HG02678 (cell line): ENCODE measurements at regions not wholly inside any gene's neighbourhood (a gene's known extent, or its start where the extent isn't known, plus 50 kb on each side); places are given as distances from the start of the nearest gene placed in this dataset.
"Not testable (repeated sequence)": the region's sequence is repeated elsewhere in the genome, so short reads cannot be mapped to it uniquely, and the experiment has no call there.

Source experiments
- ATAC-seq: cut with Tn5 transposase; IDR thresholded peaks from one replicate; pipeline ENCODE4 v1.9.1; 2021; ENCODE audit warnings: mild to moderate bottlenecking, moderate library complexity; ENCODE audit not compliant: unreplicated experiment

DNA sequence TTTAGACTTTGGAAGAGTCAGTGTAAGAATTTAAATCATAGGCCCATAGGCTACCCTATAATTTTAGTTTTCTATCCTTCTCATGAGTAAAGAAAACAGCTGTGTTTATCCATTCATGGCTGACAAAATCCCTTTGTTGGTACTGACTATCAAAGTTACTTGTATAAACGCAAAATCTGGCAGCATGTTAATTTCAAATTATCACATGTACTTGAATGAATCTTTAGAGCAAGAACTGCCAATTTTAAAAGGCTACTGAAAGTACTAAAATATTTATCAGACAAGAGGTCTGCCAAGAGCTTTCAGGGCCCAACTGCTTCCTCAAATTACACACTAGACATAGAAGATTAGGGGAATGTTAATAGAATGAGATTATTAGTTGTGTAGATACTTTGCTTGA, 66.6 kb downstream of the MYL12B start:
- ATAC-seq, result no peak

- no peak for ATAC-seq
Observed at GRCh38 chr18:3329471-3329870, 67.5 kb downstream of the MYL12B start.

DNA sequence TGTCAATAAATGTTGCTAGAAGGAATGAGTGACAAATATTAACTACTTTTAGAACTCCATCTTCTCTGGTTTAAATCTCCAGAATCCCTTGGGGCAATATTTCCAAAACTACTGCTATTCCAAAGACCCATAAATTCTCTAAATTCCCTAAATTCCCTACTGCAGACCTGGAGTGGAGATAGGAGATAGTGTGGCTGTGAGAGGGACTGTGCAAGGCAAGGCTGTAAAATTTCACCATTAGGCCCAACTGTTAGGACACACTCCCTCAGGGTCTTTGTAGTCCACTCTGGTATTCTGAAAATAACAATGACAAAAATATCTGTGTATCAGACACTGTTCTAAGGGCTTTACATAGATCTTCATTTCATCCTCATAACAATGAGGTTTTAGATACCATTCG, 67.9 kb downstream of the MYL12B start:
- ATAC-seq, result no peak

- no peak for ATAC-seq
Observed at GRCh38 chr18:3330622-3331021, 68.7 kb downstream of the MYL12B start.

DNA sequence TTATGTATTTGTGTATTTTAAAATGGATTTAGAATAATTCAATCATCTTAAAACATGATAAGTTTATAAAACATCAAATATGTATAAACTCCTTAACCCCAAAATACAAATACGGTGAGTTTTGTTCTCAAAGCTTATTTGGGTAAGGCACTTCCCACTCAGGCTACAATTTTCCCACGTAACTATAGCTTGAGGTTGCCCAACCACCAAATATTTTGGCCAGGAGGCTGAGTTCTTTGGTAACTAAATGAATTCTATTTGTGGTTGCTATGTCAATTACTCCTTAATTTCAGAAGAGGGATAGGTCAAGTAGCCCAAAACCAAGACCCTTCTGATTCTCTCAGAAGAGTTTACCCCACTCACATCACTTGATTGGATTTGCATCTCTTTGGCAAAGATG, 70.4 kb downstream of the MYL12B start:
- no peak for ATAC-seq

DNA sequence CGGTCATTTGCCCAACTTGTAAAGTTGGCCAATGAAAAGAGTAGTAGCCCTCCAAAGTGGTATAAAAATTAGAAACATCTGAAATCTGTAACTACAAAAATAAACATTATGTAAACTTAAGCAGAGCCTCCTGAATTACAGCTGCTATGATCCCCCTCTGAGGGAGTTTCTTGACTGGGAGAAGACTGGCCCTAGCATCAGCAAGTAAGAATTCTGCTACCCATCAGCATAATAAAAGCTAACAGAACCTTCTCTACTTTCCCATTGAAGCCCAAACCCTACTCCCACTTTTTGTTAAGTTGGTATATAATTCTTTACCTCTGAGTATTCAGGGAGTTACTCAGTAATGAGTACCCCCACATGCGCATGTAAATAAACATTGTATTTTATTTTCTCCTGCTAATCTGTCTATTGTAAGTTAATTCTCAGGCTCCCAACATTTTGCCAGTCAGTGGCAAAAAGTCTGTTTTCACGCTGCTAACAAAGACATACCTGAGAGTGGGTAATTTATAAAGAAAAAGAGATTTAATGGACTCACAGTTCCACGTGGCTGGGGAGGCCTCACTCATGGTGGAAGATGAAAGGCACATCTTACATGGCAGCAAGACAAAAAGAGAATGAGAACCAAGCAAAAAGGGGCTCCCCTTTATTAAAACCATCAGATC, 71.3 kb downstream of the MYL12B start:
- no peak for ATAC-seq

- ATAC-seq, result no peak
Observed at GRCh38 chr18:3333721-3334386, 71.9 kb downstream of the MYL12B start.

GRCh38 chr18:3340015-3340681, 78.2 kb downstream of the MYL12B start:
- ATAC-seq, result no peak

DNA sequence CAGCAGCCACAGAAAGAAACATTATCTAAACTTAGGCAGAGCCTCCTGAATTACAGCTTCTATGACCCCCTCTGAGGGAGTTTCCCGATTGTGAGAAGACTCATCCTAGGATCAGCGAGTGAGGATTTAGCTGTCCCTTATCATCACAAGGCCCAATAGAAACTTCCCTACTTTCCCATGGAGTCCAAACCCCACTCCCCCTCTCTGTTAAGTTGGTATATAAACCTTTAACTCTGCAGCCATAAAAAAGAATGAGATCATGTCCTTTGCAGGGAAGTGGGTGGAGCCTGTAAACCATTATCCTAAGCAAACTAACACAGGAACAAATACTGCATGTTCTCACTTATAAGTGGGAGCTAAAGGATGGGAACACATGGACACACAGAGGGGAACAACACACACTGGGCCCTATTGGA, 78.8 kb downstream of the MYL12B start:
- ATAC-seq, result no peak

- ATAC-seq, result no peak
Observed at GRCh38 chr18:3342628-3343027, 80.7 kb downstream of the MYL12B start.

- ATAC-seq, result no peak
Observed at GRCh38 chr18:3345452-3345851, 83.5 kb downstream of the MYL12B start.

DNA sequence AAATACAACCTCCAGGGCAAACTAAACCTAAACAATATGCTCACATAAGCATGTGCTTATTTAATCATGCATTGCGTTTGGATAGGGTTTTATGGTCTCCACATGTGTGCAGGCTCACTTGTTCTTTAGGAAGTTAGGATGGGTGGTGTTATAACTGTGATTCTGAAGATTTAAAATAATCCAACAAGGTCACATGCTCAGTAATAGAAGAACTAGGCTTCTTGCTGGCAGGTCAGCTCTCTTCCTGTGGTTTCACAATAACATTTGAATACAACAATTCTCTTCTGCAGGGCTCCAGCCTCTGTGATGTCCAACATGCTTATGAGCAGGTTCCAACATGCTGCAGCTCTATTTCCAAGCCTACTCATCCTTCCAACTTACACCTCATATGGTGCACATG, 84.0 kb downstream of the MYL12B start:
- ATAC-seq, result no peak

DNA sequence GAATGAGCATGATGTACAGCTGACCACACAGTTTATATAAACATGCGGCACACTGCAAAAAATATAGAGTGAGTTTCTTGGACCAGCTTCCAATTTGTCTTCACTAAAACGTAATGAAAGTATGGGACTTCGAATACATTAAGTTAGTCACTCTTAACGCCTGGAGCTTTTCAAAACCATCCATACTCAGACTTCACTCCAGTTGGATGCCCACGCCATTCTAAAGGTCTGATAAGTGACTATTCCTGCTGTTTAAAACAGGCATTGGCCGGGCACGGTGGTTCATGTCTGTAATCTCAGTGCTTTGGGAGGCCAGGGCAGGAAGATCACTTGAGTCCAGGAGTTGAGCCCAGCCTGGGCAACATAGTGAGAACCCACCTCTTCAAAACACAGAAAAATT, 84.6 kb downstream of the MYL12B start:
- no peak for ATAC-seq

DNA sequence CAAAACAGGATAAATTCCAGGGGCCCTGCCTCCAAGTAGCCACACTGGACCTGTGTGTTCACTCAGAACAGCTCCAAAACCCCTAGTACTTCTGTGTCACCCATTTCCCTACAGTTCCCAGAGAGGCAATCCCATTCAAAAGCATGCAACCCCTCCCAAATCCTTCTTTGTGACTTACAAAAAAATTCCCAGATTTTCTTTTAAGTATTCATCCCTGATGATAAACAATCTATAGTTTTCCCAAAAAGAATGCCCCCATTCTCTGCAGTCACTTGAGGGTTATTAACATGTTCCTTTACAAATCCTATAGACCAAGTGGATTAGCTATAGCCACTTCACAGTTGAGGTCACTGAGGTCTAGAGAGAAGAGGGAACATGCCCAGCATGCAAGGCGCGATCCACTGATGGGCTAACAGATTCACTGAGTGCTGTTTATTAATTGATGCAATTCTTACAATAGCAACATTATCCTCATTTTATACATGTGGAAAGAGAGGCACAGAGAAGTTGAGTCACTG, 85.4 kb downstream of the MYL12B start:
- no peak for ATAC-seq

DNA sequence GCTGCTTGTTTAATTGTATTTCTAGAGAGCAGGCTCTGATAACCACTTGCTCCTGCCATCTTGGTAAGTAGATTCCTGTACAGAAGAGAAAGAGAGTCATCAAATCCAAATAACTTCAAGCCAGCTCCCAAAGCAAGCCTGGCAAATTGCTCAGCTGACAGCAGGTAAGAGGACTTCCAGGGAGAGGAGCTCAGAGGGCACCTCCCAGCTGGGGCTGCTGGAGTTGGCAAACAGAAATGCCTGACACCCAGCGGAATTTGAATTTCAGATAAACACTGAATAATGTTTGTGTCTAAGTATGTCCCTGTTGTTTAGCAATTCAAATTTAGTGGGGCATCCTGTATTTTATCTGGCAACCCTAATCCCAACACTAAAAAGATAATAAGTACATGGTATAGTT, 86.2 kb downstream of the MYL12B start:
- no peak for ATAC-seq

DNA sequence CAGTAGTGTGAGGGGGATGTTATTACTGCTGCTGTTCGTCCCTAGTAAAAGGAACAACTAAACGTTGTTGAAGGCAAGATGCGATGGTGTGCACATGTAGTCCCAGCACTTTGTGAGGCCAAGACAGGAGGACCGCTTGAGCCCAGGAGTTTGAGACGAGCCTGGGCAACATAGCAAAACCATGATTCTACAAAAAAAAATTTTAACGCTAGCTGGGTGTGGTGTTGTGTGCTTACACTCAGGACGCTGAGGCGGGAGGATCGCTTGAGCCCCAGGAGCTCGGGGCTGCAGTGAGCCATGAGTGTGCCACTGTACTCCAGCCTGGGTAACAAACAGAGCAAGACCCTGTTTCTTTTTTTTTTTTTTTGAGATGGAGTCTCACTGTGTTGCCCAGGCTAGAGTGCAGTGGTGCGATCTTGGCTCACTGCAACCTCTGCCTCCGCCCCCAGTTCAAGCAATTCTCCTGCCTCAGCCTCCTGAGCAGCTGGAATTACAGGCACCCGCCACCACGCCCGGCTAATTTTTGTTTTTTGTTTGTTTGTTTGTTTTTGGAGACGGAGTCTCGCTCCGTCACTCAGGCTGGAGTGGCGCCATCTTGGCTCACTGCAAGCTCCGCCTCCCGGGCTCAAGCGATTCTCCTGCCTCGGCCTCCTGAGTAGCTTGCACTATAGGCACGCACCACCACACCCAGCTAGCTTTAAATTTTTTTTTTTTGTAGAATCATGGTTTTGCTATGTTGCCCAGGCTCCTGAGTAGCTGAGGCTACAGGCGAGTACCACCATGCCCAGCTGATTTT, 87.3 kb downstream of the MYL12B start:
- not testable (repeated sequence) for ATAC-seq

DNA sequence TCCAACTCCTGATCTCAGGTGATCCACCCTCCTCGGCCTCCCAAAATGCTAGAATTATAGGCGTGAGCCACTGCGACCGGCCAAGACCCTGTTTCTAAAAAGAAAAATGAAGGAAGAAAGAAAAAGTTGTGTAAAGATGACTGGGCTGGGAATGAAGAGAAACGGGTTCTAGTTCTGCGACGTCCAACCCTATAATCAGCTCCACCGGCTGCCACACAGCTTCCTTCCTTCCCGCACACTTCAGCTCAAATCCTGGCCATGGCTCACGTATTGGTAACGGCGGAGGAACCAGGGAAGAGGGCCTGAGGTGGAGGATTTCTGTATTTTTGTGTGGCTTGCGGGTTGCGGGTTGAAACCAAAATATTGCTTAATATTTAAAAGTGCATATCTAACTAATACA, 88.1 kb downstream of the MYL12B start:
- no peak for ATAC-seq

DNA sequence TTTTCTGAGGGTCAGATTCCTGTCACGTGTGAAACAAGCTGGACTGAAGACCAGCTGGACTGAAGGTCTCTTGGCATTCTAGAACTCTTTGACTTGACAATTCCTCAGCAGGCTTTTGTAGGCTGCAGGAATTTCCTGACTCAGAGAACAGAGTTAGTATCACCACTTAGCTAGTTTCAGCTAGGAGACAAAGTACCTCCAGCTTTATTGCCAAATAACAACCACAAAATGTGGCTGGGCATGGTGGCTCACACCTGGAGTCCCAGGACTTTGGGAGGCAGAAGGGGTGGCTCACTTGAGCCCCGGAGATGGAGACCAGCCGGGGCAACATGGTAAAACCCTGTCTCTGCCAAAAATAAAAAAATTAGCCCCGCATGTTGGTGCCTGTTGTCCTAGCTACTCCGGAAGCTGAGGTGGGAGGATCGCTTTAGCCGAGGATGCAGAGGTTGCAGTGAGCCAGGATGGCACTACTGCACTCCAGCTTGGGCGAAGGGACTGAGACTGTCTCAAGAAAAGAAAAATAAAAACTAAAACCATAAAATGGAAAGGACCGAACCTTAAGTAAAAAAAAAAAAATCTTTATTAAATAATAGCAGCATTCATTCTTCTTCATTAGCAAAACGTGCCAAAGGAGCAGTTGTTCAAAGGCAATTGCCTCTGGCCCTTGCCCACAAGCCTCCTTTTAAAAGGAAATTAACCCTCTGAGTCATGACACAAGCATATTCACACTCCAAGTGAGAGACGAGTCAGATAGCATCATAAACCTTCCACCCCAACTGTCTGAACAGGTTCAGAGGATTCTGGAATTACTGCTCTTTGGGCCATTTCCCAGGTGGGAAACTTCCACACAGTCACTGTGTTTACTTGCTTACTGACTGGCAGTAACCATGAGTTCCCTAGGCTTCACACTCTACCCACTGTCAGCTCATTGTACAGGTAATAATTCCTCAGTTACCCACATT, 88.9 kb downstream of the MYL12B start:
- ATAC-seq, result no peak

- ATAC-seq, result no peak
Observed at GRCh38 chr18:3354506-3354905, 92.6 kb downstream of the MYL12B start.

DNA sequence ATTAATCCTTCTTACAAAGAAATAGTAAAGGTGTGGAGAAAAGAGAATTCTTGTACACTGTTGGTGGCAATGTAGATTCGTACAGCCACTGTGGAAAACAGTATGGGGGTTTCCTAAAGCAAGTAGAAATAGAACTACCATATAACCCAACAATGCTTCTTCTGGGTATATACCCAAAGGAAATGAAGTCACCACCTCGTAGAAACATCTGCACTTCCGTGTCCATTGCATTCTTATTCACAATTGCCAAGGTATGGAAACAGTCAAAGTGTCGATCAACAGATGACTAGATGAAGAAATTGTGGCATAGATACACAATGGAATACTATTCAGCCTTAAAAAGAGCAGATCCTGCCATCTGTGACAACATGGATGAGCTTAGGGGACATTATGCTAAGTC, 93.4 kb upstream of the TGIF1 start:
- ATAC-seq, result no peak
